SK-N-SH treated with all-trans-retinoic acid at 6 μM for 48 hours (cell line): ENCODE measurements at regions not wholly inside any gene's neighbourhood (a gene's known extent, or its start where the extent isn't known, plus 50 kb on each side); places are given as distances from the start of the nearest gene placed in this dataset.

Experiments used
- CSRNP3 ChIP-seq: fragments of 250-450 bp; sonication (Bioruptor Pico); IDR thresholded peaks from 2 replicates; pipeline ENCODE4 v1.5.1; 2021; ENCODE audit warnings: mild to moderate bottlenecking, moderate library complexity
- ESRRG ChIP-seq: fragments of 250-450 bp; sonication (Bioruptor Pico); IDR thresholded peaks from 2 replicates; pipeline ENCODE4 v1.6.1; 2021; ENCODE audit warnings: mild to moderate bottlenecking
- RARB ChIP-seq: fragments of 250-450 bp; sonication (Bioruptor Pico); IDR thresholded peaks from 2 replicates; pipeline ENCODE4 v1.8.0; 2021; ENCODE audit warnings: mild to moderate bottlenecking, moderate library complexity
- TOX ChIP-seq: fragments of 250-450 bp; sonication (Bioruptor Pico); IDR thresholded peaks from 2 replicates; pipeline ENCODE4 v1.8.0; 2021; ENCODE audit warnings: mild to moderate bottlenecking, moderate library complexity, borderline replicate concordance
- ZFP3 ChIP-seq: fragments of 250-450 bp; sonication (Bioruptor Pico); IDR thresholded peaks from 2 replicates; pipeline ENCODE4 v1.5.0; 2020; ENCODE audit warnings: mild to moderate bottlenecking, moderate library complexity
- ZNF70 ChIP-seq: fragments of 450-650 bp; formaldehyde crosslinking; IDR thresholded peaks from 2 replicates; pipeline ENCODE4 v1.5.0; 2020; ENCODE audit warnings: mild to moderate bottlenecking, moderate library complexity
- ZNF8 ChIP-seq: fragments of 450-650 bp; formaldehyde crosslinking; IDR thresholded peaks from 2 replicates; pipeline ENCODE4 v1.5.0; 2020; ENCODE audit warnings: mild to moderate bottlenecking, moderate library complexity

- TF ChIP-seq TOX (CRISPR knock-in tag) (no peak), RARB (no peak), ZNF70 (CRISPR knock-in tag) (no peak), CSRNP3 (CRISPR knock-in tag) (no peak), ZFP3 (CRISPR knock-in tag) (no peak), ESRRG (CRISPR knock-in tag) (no peak), ZNF8 (CRISPR knock-in tag) (no peak)
Observed at GRCh38 chr16:64425381-64425780, 696.5 kb downstream of the CDH11 start.
